Right atrium auricular region (tissue), 2 donors: ENCODE measurements at regions not wholly inside any gene's neighbourhood (a gene's known extent, or its start where the extent isn't known, plus 50 kb on each side); places are given as distances from the start of the nearest gene placed in this dataset.

Experiments used
- DNase-seq: peaks from one replicate; pipeline ENCODE4 v3.0.0-alpha.2; 2019; ENCODE audit warnings: low spot score
- H3K27ac ChIP-seq, 2 donors: fragments of 200-600 bp; sonication (generic); 1 replicate in 1 of 2; 2 replicates in 1 of 2; pipeline ENCODE4 v1.5.1; 2016 to 2019
- H3K27me3 ChIP-seq, 2 donors: fragments of 200-600 bp; sonication (generic); one replicate each; pipeline versions ENCODE4 v1.5.1 to v1.6.0; 2017 to 2019
- H3K36me3 ChIP-seq: fragments of 200-600 bp; sonication (generic); one replicate; pipeline ENCODE4 v1.5.1; 2016
- H3K4me1 ChIP-seq, 2 donors: fragments of 200-600 bp; sonication (generic); one replicate each; pipeline versions ENCODE4 v1.5.1 to v1.6.0; 2017 to 2019
- H3K4me3 ChIP-seq, 2 donors: fragments of 200-600 bp; sonication (generic); 1 replicate in 1 of 2; 2 replicates in 1 of 2; pipeline ENCODE4 v1.5.1; 2017 to 2019; ENCODE audit warnings: mild to moderate bottlenecking in 1 of 2, moderate library complexity in 1 of 2
- H3K9me3 ChIP-seq, 2 donors: fragments of 200-600 bp; sonication (generic); one replicate each; pipeline ENCODE4 v1.5.1; 2019
- CTCF ChIP-seq, 2 donors: fragments of 200-600 bp; sonication (generic); IDR thresholded peaks; one replicate each; pipeline ENCODE4 v1.5.1; 2019; ENCODE audit warnings: antibody characterized with exemption in 2 of 2

GRCh38 chr13:50345804-50346203, 330.6 kb downstream of the KCNRG start:
- Histone ChIP-seq H3K27ac (no peak overlapping the region), H3K27me3 (no peaks in the 10 kb centered on the region), H3K36me3 (no peaks in the 10 kb centered on the region), H3K9me3 (no peaks in the 10 kb centered on the region), H3K4me3 (no peak overlapping the region), H3K4me1 (peaks cover 0 to 6% of the 10 kb centered on the region in 2 donors)
- TF ChIP-seq CTCF (IDR thresholded peaks at IDR 0.05), result no peak
- DNase-seq, result no peak

- Histone ChIP-seq H3K27me3 (no peaks in the 10 kb centered on the region), H3K9me3 (no peaks in the 10 kb centered on the region), H3K36me3 (no peaks in the 10 kb centered on the region), H3K4me1 (no peaks in the 10 kb centered on the region), H3K27ac (no peak overlapping the region), H3K4me3 (no peak overlapping the region)
- no peak for TF ChIP-seq CTCF (IDR thresholded peaks at IDR 0.05)
- DNase-seq, result no peak
Measured at GRCh38 chr13:50348371-50348770, 333.1 kb downstream of the KCNRG start.

GRCh38 chr13:50352720-50353480, 337.7 kb downstream of the KCNRG start:
- no peak for TF ChIP-seq CTCF (IDR thresholded peaks at IDR 0.05)
- no peak overlapping the region for H3K4me3 ChIP-seq

GRCh38 chr13:50353651-50354415, 338.6 kb downstream of the KCNRG start:
- Histone ChIP-seq H3K4me3 (no peak overlapping the region), H3K27ac (no peak overlapping the region)
- no peak for TF ChIP-seq CTCF (IDR thresholded peaks at IDR 0.05)

More at GRCh38 chr13:50352720-50353480, 337.7 kb downstream of the KCNRG start:
- no peak for DNase-seq
- no peaks in the 10 kb centered on the region for H3K9me3 ChIP-seq
- H3K27ac ChIP-seq, result no peak overlapping the region
- H3K4me1 ChIP-seq, result peaks cover 0 to 9% of the 10 kb centered on the region in 2 donors
- no peaks in the 10 kb centered on the region for H3K27me3 ChIP-seq
- H3K36me3 ChIP-seq, result no peaks in the 10 kb centered on the region

GRCh38 chr13:50355797-50356196, 340.6 kb downstream of the KCNRG start:
- Histone ChIP-seq H3K36me3 (no peaks in the 10 kb centered on the region), H3K9me3 (no peaks in the 10 kb centered on the region), H3K27ac (no peak overlapping the region), H3K4me1 (peaks cover 0 to 19% of the 10 kb centered on the region in 2 donors), H3K4me3 (no peak overlapping the region), H3K27me3 (no peaks in the 10 kb centered on the region)
- no peak for TF ChIP-seq CTCF (IDR thresholded peaks at IDR 0.05)
- no peak for DNase-seq

More at GRCh38 chr13:50353651-50354415, 338.6 kb downstream of the KCNRG start:
- no peaks in the 10 kb centered on the region for H3K36me3 ChIP-seq
- H3K27me3 ChIP-seq, result no peaks in the 10 kb centered on the region
- H3K4me1 ChIP-seq, result peaks cover 0 to 18% of the 10 kb centered on the region in 2 donors
- DNase-seq, result no peak
- H3K9me3 ChIP-seq, result no peaks in the 10 kb centered on the region
